ENCODE measurements at regions not wholly inside any gene's neighbourhood (a gene's known extent, or its start where the extent isn't known, plus 50 kb on each side); places are given as distances from the start of the nearest gene placed in this dataset.
"Not testable (repeated sequence)": the region's sequence is repeated elsewhere in the genome, so short reads cannot be mapped to it uniquely, and the experiment has no call there.

DNA sequence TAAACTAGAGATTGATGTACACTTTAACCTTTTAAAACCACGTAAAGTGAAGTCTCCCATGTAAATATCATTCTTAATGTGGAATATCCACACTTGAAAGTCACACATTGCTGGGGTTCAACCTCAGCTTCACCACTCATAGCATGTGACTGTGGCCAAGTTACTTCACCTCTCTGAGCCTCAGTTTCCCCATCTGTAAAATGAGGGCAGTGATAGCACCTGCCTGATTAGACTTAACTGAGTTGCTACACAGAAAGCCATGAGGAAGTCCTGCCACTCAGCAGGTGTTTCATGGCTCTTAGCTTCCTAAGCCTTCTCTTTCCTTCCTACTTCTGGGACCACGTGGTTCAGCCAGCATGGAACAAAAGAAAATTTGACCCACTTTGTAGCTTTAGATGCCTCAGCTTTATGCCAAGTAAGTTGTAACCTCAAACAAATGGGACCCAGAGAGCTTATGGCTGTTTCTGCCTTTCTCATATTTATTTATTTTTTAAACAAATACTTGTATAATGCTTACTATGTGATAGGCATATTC is 277.3 kb upstream of the KLF3 start:
- DNase-seq, result no peak

DNA sequence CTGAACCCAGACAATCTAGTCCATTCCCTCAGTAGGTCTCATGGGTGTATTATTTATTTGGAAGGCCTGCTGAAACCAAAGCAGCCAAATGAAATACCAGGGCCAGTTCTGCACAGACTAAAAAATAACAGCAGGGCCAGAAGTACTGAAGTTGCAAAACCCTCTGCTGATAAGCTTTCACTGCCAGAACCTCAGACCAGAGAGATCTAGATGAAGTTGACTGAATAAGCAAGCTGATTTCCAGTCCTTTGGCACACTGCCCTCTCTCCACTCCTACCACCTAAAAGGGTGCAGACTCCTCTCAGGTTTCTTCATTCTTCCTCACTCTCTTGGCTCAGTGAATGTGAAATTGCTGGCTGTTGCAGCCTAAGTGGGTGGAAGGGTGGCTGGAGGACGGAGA is 276.7 kb upstream of the KLF3 start:
- DNase-seq, result peak; percentile 31

DNA sequence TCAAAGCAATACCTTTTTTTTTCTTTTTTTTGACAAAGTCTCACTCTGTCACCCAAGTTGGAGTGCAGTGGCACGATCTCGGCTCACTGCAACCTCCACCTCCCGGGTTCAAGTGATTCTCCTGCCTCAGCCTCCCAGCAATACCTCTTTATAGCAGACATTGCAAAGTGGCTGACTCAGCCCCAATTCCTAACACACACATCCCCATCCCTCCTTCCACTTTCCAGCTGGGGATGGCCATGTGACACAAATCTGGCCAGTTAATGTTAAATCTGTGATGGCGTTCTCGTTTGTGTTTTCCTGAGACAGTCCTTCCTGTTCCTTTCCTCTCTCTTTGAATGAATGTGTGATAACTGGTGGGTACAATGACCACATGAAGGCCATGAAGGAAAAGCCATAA is 276.2 kb upstream of the KLF3 start:
- no peak for DNase-seq

DNA sequence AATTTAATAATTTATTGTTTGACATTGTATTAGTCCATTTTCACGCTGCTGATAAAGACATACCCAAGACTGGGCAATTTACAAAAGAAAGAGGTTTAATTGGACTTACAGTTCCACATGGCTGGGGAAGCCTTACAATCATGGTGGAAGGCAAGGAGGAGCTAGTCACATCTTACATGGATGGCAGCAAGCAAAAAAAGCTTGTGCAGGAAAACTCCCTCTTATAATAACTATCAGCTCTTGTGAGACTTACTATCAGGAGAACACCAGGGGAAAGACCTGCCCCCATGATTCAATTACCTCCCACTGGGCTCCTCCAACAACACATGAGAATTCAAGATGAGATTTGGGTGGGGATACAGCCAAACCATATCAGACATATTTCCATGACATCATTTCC is 275.1 kb upstream of the KLF3 start:
- not testable (repeated sequence) for DNase-seq

DNA sequence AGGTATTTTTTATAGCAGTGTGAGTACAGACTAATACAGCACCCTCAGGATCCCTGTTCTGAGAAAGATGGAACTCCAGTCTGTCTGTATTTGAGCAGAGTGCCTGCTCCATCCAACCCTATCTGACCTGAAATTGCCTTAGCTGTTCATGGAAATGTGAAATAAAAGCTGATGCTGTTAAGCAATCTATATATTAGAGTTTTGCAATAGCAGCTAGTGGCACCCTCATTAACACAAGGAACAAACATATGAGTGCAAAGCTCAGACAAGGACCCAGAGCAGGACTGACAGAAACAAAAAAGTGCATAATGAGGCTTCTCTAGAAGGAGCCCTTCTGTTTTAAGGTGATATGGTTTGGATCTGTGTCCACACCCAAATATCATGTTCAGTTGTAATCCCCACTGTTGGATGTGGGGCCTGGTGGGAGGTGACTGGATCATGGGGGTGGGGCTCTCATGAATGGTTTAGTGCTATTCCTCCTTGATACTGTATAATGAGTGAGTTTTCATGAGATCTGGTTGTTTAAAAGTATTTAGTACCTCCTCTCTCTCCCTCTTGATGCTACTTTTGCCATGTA is 272.9 kb upstream of the KLF3 start:
- no peak for DNase-seq

DNA sequence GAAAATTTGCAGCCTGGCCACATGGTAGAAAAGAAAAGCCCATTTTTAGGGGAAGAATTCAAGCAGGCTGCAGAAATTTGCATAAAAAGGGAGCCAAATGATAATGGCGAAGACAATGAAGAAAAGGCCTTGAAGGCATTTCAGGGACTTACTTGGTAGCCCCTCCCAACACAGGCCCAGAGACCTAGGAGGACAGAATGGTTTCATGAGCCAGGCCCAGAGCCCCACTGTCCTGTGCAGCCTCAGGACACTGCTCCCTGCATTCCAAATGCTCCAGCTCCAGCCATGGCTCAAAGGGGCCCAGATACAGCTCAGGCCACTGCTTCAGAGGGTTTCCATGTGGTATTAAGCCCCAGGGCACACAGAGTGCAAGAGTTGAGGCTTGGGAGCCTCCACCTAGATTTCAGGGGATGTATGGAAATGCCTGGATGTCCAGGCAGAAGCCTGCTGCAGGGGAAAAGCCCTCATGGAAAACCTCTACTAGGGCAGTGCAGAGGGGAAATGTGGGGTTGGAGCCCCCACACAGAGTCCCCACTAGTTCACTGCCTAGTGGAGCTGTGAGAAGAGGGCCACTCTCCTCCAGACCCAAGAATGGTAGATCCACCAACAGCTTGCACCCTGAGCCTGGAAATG is 271.7 kb upstream of the KLF3 start:
- no peak for DNase-seq

DNA sequence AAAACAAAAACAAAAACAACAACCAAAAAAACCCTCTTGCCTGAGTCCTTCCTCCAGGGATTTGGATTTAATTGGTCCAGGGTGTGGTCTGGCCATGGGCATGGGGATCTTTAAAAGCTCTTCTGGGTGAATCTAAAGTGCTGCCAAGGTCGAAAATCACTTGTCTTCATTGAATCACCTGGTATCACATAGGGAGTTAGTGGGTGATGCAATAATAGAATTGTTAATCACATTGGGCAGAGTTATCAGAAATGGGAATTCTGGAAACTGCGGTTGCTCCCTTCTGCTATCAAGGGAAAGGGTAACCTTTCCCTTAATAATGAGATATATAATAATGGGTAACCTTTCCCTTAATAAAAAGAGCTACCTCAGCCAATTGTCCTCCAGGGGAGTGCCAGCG is 267.9 kb upstream of the KLF3 start:
- DNase-seq, result no peak

DNA sequence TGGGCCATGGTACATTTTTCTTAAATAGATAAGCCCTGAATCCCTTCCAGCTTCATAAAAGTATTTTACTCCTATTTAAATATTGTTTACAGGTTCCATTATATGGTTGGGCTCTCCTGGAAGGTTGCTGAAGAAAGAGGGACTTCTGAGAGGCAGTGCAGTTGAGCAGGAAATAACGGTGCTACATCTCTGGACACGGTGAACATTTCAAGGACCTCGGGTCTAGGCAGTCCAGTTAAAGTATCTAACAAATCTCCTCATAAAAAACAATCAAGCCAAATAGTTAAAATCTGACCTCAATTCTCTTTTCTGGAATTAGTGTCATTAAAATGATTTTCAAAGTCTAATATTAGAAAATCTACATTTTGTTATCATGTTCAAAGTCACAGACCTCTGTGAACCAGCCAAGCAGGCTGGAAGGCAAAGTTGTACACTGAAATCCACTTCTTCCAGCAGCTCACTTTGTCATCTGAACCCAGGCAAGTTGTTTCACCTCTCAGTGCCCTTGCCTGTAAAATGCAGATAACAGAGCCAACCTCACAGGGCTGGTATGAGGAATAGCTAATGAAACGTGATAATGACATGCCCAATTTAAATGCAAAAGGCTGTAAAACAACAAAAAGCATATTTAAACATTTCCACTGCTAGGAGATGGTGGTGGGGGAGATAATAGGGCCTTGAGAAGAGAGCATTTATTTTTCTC is 267.0 kb upstream of the KLF3 start:
- DNase-seq, result no peak

DNA sequence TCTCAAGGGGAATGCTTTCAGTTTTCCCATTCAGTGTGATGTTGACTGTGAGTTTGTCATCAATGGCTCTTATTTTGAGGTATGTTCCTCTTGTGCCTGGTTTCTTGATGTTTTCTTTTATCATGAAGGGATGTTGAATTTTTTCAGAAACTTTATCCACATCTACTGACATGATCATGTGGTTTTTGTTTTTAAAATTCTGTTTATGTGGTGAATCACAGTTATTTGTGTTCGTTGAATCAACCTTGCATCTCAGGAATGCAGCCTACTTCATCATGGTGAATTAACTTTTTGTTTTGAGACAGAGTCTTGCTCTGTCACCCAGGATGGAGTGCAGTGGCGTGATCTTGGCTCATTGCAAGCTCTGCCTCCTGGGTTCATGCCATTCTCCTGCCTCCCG is 263.1 kb upstream of the KLF3 start:
- DNase-seq, result no peak

DNA sequence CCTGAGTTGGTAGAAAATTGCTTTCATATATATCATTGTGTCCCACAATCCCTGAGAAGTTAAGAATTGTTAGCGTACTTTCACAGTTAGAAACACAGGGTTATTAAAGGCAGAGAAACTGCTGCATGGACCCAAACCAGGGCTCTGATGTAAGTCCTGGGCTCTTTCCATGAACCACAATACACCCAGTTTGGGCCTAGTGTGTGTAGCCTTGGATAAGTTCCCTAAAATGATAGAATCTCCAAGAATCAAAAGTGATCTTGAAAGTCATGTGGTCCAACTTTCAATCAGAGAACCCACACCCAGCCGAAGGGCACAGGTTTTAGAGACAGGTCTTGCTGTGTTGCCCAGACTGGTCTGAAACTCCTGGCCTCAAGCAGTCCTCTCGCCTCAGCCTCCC is 257.8 kb upstream of the KLF3 start:
- no peak for DNase-seq

DNA sequence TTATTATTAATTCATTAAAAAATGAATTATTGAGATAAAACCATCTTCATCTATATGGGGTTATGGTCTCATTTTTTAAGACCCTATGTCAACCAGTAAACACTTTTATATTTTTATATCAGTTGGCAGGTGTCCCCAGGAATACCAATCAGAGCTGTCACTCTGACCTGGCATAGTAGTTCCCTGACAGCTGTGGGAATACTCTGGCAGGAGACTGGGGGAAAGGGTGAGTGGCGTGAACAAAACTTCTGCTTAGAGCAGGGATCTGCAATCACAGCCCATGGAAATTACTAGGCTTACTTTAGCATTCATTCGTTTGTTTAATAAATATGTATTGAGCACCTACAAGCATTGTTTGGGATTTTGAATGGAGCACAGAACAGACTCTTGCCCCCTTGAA is 254.1 kb upstream of the KLF3 start:
- no peak for DNase-seq

DNA sequence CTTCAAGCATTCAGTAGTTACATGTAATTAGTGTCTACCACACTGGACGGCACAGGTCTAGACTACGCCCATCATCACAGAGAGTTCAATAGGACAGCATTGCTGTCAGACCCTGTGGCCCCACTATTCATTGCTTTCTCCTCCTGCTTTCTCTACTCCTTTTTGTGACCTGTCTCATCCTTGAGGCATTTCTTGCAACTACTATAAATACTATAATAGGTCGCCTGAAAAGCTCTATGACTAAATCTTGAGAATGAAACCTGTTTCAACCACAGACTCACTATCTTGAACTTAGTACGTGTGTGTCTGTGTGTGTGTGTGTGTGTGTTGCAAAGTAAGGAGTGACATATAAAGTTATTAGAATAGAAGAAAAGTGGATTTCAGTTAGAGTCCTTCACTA is 252.9 kb upstream of the KLF3 start:
- DNase-seq, result no peak

DNA sequence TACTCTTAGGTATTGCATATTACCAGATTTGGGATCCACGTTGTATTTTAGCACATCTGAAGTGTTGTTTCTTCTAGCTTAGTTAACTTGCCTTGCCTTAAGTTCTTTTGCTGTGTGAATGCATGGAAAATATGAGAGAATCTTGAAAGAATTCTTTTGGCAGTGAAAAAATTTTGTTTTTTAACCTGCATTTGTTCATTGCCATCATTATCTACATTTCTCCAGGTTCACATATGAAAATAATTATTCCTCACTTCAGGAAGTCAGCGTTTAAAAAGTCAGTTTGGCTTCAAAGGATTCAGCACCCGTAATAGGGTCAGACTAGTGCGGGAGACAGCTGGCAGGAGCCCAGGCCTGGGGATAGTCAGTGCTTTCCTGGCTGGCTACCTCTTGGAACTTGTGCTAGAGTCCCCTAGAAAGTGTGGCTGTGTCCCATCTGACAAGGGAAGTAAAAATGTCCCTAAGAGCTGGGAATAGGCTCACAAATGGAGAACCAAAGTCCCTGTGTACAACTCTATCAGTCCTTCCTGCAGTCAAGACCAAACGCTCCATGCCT is 251.9 kb upstream of the KLF3 start:
- no peak for DNase-seq

DNA sequence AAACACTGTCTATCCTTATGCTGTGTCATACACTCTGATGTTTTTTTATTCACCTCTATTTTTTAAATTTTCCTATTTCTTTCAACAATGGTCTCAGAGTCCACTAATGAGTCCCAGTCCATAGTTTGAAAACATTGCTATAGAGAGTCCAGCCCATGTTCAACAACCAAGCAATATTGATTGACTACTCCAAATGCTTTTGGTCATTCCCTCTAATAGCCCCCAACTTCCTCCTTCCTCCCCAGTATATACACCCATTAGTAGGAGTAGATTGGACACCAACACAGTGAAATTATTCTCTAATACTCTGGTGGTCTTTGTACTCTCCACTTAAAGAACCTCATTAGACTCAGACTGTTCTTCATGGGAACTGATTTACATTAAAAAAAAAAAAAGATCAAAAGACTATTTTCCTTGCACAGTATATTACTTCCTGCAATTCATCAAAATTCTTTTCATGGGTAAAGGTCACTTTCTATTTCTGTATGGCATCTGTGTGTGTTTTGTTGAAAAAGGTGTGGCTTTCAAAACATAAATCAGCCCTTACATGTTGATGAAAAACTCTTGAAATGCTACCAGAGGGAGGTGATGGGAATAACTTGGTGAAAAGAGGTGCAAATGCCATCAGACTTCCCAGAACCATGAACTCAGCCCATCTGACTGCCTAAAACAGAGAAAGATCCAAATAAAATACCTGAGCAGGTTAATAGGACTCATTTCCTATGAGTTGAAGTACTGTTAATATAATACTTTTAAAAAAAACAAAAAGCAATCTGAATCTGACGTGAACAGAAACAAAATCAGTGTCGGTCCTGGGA is 250.3 kb upstream of the KLF3 start:
- DNase-seq, result no peak

DNA sequence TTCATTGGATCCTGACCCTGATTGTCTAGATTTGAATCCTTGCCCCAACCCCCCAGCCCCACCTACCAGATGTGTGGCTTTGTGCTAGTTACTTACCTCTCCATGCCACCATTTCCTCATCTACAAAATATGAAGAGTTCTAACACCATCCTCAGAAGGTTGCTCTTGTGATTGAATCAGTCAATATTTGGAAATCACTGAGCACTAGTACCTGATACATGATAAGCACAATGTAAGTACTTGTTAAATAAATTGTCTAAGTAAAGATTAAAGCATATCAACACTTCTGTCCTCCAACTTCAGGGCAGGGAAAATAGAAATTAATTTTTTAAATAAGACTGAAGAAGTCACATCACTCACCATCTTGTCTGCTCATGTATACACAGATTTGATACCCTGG is 249.6 kb upstream of the KLF3 start:
- no peak for DNase-seq

DNA sequence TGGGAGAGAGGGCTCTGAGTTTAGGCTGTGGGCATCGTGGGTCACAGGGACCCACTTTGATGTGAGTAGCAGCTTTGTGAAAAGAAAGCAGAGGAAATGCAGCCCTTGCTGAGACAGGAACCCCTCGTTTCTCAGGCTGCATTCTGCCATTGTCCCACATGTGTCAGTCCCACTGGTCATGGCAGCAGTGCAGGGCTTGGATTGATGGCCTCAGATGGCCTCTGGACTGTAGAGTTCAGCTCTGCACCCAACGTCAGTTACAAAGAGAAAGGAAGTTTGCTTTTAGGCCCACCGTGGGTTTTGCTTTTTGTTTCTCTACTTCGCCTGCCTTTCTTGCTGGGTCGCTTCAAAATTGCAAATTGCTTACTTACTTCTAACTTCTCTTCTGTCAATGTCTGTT is 248.3 kb upstream of the KLF3 start:
- no peak for DNase-seq

DNA sequence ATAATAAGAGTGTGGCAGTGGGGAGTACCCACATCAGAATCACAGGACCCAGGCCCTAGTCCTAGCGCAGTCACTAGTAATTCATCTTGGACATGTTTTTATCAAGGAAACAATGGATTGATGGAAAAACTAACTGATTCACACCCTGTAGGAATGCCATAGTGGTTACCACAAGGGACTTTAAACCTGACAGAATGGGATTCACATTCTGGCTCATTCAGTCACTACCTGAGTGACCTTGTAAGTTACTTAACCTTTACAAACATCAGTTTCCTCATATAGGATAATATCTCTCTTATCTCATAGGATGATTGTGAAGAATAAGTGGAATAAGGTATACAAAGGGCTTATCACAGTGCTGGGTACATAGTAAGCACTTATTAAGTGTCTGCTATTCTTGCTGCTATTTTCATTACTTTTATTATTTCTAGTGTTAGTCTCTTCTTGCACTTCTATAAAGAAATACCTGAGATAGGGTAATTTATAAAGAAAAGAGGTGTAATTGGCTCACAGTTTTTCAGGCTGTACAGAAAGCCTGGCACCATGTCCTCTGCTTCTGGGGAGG is 247.5 kb upstream of the KLF3 start:
- DNase-seq, result no peak

DNA sequence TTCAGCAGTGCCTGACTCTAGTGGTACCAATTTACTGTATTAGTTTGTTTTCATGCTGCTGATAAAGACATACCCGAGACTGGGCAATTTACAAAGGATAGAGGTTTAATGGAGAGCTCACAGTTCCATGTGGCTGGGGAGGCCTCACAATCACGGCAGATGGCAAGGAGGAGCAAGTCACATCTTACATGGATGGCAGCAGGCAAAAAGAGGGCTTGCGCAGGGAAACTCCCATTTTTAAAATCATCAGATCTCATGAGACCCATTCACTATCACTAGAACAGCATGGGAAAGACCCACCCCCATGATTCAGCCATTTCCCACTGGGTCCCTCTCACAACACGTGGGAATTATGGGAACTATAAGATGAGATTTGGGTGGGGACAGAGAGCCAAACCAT is 243.7 kb upstream of the KLF3 start:
- not testable (repeated sequence) for DNase-seq

DNA sequence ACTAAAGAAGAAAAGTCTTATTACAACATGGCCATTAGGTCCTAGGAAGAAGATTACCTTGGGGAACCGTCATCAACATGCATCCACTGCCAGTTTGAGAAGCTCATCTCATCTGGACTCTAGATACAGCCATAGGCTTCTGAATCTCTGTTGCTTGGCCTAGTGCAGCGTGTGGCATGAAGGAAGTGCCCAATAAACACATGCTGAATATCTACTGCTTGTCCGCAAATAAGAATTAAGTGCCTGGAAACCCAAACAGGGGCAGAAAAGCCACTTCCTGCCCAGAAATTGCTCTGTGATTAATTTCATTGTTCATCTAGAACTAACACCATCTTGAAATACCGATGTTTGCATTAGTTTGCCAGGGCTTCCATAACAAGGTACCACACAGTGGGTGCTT is 241.1 kb upstream of the KLF3 start:
- DNase-seq, result no peak

DNA sequence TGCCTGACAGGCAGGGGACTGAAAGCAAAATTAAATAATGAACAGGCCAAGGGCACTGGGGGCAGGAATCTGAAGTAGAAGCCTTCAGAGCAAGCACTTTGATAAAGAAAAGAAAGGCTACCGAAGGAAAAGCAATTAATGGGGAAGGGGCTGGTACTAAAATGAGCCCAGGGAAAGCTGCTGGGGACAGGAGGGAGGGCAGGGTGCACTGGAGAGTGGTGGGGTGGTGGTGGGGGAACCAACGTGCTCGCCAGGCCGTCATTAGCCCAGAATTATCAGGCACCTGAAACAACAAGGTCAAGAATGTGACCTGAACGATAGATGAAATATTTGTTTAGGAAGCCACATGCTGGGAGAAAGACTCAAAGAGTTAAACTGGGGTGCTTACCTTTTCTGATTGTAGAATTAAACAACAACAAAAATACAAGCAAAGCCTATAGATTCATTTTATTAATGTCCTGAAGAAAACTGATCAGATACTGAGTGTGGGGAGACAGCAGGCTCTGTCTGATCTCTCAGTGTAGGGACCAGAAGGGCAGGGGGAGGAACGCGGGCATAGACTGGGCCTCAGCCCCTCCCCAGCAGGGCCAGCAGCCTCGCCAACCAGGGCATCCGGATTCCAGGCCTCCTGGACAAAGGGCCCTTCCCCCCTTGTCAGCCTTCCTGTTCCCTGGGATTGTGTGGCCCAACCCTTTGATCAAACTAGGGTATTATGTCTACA is 239.7 kb upstream of the KLF3 start:
- no peak for DNase-seq

DNA sequence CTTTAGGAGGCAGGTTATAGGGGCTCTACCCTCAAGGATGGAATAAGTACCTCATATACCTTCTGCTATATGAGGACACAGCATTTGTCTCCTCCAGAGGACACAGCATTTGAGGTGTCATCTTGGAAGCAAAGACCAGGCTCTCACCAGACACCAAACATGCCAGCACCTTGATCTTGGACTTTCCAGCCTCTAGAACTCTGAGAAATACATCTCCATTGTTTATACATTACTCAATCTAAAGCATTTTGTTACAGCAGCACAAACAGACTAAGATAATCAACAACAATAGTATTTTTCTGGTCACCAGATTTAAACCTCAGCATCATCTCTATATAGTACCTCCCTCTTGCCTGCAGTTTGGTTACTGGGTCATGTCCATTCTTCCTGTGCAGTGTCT is 237.5 kb upstream of the KLF3 start:
- DNase-seq, result no peak

DNA sequence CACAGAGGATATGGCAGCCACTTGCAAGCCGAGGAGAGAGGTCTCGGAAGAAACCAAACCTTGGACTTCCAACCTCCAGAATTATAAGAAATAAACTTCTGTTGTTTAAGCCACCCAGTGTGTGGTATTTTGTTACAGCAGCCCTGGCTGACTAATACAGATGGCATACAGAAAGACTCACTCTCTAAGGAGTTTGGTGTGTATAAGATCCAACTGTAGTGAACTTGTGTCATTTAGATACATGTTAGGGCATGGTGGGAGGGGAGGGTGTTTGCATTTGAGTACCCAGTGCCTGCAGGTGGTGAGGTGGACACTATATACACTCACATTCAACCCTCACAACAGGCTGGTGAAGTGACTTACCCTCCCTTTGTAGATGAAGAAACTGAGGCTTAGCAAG is 233.2 kb upstream of the KLF3 start:
- DNase-seq, result no peak

Measured in NCI-H1105 (cell line).